Lower lobe of right lung (tissue), 2 donors: ENCODE measurements at regions not wholly inside any gene's neighbourhood (a gene's known extent, or its start where the extent isn't known, plus 50 kb on each side); places are given as distances from the start of the nearest gene placed in this dataset.
A peak's percentile ranks its signal among the peaks of the same experiment; 100 is the strongest.
"Not testable (repeated sequence)": the region's sequence is repeated elsewhere in the genome, so short reads cannot be mapped to it uniquely, and the experiment has no call there.

Experiments
- ATAC-seq, 2 donors: fragments of 200-7000 bp; cut with Tn5 transposase; one replicate each; pipeline ENCODE4 v1.9.1; 2020 to 2022; ENCODE audit warnings: mild to moderate bottlenecking in 2 of 2, moderate library complexity in 2 of 2
- DNase-seq: peaks from one replicate; pipeline ENCODE4 v3.0.0-alpha.2; 2020
- H3K27ac ChIP-seq: fragments of 200-600 bp; one replicate; pipeline ENCODE4 v1.8.0; 2022
- H3K27me3 ChIP-seq: fragments of 200-600 bp; one replicate; pipeline ENCODE4 v1.8.0; 2022; ENCODE audit warnings: low read depth
- H3K36me3 ChIP-seq: fragments of 200-600 bp; one replicate; pipeline ENCODE4 v1.8.0; 2022; ENCODE audit warnings: mild to moderate bottlenecking
- H3K4me1 ChIP-seq: fragments of 200-600 bp; one replicate; pipeline ENCODE4 v1.8.0; 2022
- H3K4me3 ChIP-seq: fragments of 200-600 bp; one replicate; pipeline ENCODE4 v1.8.0; 2022; ENCODE audit warnings: mild to moderate bottlenecking
- H3K9me3 ChIP-seq: fragments of 200-600 bp; one replicate; pipeline ENCODE4 v1.8.0; 2022
- intact Hi-C: fragments of 100-400 bp; cut with DNase I; formaldehyde crosslinking; loops from one replicate; pipeline ENCODE4 v1.11.0; 2022
- TF ChIP-seq, protein P1 (sequence below): fragments of 200-600 bp; IDR thresholded peaks from one replicate; pipeline ENCODE4 v1.8.0; 2022; ENCODE audit warnings: antibody characterized with exemption, mild to moderate bottlenecking
- donor health status: DM: no; HTN: yes; CAD: no; lungs with severe emphysema.

DNA sequence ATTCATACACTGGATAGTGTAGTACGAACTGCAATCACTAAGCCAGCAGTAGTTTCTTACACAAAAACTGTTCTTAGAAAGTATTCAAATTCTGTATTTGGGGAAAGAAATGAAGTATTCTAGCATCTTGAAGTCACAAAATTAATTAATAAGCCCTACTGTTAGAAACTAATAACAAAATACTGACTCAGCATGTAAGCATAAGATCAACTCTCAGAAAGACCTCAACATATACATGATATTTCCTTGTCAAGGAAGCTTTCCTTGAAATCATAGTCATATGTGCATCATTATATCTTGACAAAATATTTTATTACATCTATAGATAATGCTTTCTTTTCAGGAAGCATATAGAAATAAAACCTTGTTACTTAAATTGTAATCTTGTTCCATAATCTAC is 115.5 kb upstream of the GOLGA6L6 start:
- Histone ChIP-seq H3K27ac (no peak overlapping the region), H3K36me3 (no peaks in the 10 kb centered on the region), H3K9me3 (no peaks in the 10 kb centered on the region), H3K4me3 (no peak overlapping the region), H3K4me1 (no peaks in the 10 kb centered on the region), H3K27me3 (no peaks in the 10 kb centered on the region)
- intact Hi-C loops, result no loop called here
- ATAC-seq (no peak), DNase-seq (no peak)
- TF ChIP-seq, protein P1, sequence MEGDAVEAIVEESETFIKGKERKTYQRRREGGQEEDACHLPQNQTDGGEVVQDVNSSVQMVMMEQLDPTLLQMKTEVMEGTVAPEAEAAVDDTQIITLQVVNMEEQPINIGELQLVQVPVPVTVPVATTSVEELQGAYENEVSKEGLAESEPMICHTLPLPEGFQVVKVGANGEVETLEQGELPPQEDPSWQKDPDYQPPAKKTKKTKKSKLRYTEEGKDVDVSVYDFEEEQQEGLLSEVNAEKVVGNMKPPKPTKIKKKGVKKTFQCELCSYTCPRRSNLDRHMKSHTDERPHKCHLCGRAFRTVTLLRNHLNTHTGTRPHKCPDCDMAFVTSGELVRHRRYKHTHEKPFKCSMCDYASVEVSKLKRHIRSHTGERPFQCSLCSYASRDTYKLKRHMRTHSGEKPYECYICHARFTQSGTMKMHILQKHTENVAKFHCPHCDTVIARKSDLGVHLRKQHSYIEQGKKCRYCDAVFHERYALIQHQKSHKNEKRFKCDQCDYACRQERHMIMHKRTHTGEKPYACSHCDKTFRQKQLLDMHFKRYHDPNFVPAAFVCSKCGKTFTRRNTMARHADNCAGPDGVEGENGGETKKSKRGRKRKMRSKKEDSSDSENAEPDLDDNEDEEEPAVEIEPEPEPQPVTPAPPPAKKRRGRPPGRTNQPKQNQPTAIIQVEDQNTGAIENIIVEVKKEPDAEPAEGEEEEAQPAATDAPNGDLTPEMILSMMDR, result no peak

DNA sequence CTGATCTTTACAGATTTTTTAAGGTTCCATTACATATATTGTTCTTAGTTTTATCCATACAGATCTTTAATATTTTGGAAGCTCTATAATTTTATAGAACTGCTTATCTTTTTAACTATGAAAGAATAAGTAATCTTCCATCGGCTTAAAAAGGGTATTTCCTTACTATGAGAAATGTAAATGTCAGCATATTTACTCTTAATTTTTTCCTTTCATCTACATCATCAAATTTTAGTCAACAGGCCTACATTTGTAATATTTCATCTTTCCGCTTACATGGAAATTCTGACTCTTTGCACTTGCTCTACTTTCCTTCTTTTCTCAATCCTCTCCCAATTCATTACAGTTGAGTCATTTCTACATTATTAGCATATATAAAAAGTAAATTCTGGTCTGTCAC is 111.3 kb upstream of the GOLGA6L6 start:
- no peaks in the 10 kb centered on the region for H3K9me3 ChIP-seq
- intact Hi-C loops, result no loop called here
- H3K27ac ChIP-seq, result no peak overlapping the region
- ATAC-seq, result no peak
- no peak for DNase-seq
- no peak overlapping the region for H3K4me3 ChIP-seq
- TF ChIP-seq, protein P1, result no peak
- H3K4me1 ChIP-seq, result no peaks in the 10 kb centered on the region
- no peaks in the 10 kb centered on the region for H3K27me3 ChIP-seq
- no peaks in the 10 kb centered on the region for H3K36me3 ChIP-seq

DNA sequence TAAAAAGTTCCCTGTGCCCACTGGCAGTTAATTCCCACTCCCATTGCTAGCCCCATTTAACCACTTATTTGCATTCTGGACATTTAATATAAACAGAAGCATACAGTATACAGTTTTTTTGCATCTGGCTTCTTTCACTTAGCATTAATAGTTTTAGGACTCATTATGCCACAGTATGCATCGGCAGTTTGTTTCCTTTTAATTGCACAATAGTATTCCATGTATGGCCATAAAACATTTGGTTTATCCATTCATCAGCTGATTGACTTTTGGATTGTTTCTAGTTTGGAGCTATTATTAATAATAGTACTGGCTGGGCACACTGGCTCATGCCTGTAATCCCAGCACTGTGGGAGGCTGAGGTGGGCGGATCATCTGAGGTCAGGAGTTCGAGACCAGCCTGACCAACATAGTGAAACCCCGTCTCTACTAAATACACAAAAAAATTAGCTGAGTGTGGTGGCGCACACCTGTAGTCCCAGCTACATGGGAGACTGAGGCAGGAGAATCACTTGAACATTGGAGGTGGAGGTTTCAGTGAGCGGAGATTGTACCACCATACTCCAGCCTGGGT is 106.9 kb upstream of the GOLGA6L6 start:
- H3K27me3 ChIP-seq, ATAC-seq, H3K9me3 ChIP-seq, H3K4me3 ChIP-seq, DNase-seq, H3K4me1 ChIP-seq, H3K36me3 ChIP-seq, intact Hi-C loops, H3K27ac ChIP-seq: not testable (repeated sequence)

DNA sequence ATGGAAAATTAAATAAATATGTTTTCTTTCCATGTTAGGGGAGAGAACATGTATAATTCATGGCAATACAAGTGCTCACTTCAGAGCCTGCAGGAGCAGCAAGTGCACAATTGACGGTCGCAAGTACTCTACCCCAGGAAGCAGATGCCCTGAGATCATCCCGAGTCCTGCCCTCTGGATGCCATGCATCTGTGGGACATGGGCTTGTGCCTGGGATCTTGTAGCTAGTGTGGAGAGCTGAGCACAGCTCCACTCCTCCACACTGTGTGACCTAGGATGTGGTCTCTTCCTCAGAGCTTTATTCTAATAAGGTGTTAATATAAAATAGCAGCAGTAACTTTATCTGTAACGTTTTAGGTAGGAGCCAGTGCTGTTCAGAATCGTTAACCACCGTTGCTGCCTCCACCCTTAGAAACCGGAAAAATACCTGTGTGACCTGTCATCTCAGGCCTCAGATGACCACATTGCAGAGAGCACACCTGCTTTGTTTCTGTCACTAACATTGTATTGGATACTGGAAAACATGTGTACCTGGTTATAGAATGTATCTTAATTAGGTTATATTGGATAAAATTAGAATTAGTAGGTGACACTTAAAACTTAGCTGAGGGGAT is 105.0 kb upstream of the GOLGA6L6 start:
- DNase-seq (no peak), ATAC-seq (peak in 1 of 2 donors; percentile 38)
- no peaks in the 10 kb centered on the region for H3K36me3 ChIP-seq
- no peak overlapping the region for H3K27ac ChIP-seq
- no peak overlapping the region for H3K4me3 ChIP-seq
- TF ChIP-seq, protein P1, result no peak
- H3K4me1 ChIP-seq, result no peaks in the 10 kb centered on the region
- intact Hi-C loops, result no loop called here
- peaks cover 13% of the 10 kb centered on the region for H3K27me3 ChIP-seq
- no peaks in the 10 kb centered on the region for H3K9me3 ChIP-seq

DNA sequence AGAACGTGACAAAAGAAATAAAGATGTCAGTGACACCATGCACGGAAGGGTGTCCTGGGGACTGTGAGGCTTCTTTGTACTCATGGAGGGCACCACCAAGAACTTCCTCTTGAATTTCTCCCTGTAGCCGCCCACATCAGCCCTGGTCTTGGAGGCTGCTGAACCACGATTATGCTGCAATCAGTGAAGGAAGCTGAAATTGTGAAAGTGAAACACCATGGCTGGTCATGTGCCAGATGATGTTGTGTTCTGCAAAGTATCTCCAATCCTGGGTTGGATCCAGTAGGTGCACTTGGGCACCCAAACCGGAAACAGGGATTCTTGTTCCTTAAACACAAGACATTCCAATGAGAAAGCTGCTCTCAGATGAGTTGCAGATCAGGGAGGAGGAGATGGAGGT is 104.4 kb upstream of the GOLGA6L6 start:
- Histone ChIP-seq H3K4me1 (no peaks in the 10 kb centered on the region), H3K9me3 (no peaks in the 10 kb centered on the region), H3K36me3 (no peaks in the 10 kb centered on the region), H3K27me3 (peaks cover 13% of the 10 kb centered on the region), H3K4me3 (no peak overlapping the region), H3K27ac (no peak overlapping the region)
- peak; percentile 90 for DNase-seq
- intact Hi-C loops, result no loop called here
- TF ChIP-seq, protein P1, result no peak
- ATAC-seq, result peak; percentile 77 to 82

DNA sequence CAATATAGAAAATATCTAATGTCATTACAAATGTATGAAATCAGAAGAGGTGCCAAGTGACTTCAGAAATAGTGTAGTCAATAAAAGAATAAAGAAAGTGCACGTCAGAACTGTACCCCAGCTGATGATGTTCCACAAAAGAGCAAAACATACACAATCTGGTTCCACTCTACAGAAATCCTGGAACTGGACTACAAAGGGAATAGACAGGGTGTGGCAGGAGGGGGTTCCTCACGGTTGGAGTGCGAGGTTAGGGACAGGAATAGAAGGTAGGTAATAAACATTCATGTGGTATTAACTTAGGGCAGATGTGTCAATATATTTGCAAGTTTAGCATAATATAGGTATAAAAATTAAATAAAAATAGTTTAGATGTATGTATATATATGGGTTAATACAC is 103.3 kb upstream of the GOLGA6L6 start:
- H3K27me3 ChIP-seq, result peaks cover 13% of the 10 kb centered on the region
- ATAC-seq (no peak), DNase-seq (no peak)
- TF ChIP-seq, protein P1, result no peak
- no peaks in the 10 kb centered on the region for H3K9me3 ChIP-seq
- H3K27ac ChIP-seq, result no peak overlapping the region
- no peaks in the 10 kb centered on the region for H3K36me3 ChIP-seq
- no peak overlapping the region for H3K4me3 ChIP-seq
- no peaks in the 10 kb centered on the region for H3K4me1 ChIP-seq
- intact Hi-C loops, result no loop called here
